22Rv1 (cell line): ENCODE measurements at regions not wholly inside any gene's neighbourhood (a gene's known extent, or its start where the extent isn't known, plus 50 kb on each side); places are given as distances from the start of the nearest gene placed in this dataset.

Experiments
- H3K27ac ChIP-seq: fragments of 450-650 bp; 2 replicates; pipeline ENCODE4 v1.5.1; 2017
- CTCF ChIP-seq: fragments of 450-650 bp; IDR thresholded peaks from 2 replicates; pipeline ENCODE4 v1.5.1; 2017; ENCODE audit warnings: mild to moderate bottlenecking
- ZFX ChIP-seq: fragments of 450-650 bp; IDR thresholded peaks from 2 replicates; pipeline ENCODE4 v1.6.1; 2017; ENCODE audit warnings: antibody characterized with exemption, borderline replicate concordance

GRCh38 chr2:60168247-60168646, 385.2 kb downstream of the BCL11A start:
- TF ChIP-seq CTCF (no peak), ZFX (no peak)
- no peak overlapping the region for H3K27ac ChIP-seq

GRCh38 chr2:60167089-60167488, 386.4 kb downstream of the BCL11A start:
- no peak overlapping the region for H3K27ac ChIP-seq
- no peak for TF ChIP-seq CTCF

GRCh38 chr2:60163691-60164090, 389.8 kb downstream of the BCL11A start:
- TF ChIP-seq ZFX = no peak
- TF ChIP-seq CTCF = no peak
- H3K27ac ChIP-seq = no peak overlapping the region

GRCh38 chr2:60159519-60159918, 393.9 kb downstream of the BCL11A start:
- no peak for TF ChIP-seq CTCF
- TF ChIP-seq ZFX = no peak
- no peak overlapping the region for H3K27ac ChIP-seq

GRCh38 chr2:60158262-60158661, 395.2 kb downstream of the BCL11A start:
- TF ChIP-seq CTCF (no peak), ZFX (no peak)
- H3K27ac ChIP-seq = no peak overlapping the region

GRCh38 chr2:60157283-60157682, 396.2 kb downstream of the BCL11A start:
- TF ChIP-seq ZFX (no peak), CTCF (no peak)
- H3K27ac ChIP-seq = no peak overlapping the region

GRCh38 chr2:60154142-60154541, 399.3 kb downstream of the BCL11A start:
- TF ChIP-seq CTCF (no peak), ZFX (no peak)
- no peak overlapping the region for H3K27ac ChIP-seq
